DMS53 treated with DMSO at 0.1 percent for 48 hours (cell line): ENCODE measurements at regions not wholly inside any gene's neighbourhood (a gene's known extent, or its start where the extent isn't known, plus 50 kb on each side); places are given as distances from the start of the nearest gene placed in this dataset.

Source experiments
- DNase-seq: peaks from one replicate; lab custom pipeline; 2025; ENCODE audit not compliant: unreplicated experiment; lab: John Stamatoyannopoulos, UW

GRCh38 chr4:119721878-119722277, 93.3 kb upstream of the PDE5A start:
- no peak for DNase-seq

DNA sequence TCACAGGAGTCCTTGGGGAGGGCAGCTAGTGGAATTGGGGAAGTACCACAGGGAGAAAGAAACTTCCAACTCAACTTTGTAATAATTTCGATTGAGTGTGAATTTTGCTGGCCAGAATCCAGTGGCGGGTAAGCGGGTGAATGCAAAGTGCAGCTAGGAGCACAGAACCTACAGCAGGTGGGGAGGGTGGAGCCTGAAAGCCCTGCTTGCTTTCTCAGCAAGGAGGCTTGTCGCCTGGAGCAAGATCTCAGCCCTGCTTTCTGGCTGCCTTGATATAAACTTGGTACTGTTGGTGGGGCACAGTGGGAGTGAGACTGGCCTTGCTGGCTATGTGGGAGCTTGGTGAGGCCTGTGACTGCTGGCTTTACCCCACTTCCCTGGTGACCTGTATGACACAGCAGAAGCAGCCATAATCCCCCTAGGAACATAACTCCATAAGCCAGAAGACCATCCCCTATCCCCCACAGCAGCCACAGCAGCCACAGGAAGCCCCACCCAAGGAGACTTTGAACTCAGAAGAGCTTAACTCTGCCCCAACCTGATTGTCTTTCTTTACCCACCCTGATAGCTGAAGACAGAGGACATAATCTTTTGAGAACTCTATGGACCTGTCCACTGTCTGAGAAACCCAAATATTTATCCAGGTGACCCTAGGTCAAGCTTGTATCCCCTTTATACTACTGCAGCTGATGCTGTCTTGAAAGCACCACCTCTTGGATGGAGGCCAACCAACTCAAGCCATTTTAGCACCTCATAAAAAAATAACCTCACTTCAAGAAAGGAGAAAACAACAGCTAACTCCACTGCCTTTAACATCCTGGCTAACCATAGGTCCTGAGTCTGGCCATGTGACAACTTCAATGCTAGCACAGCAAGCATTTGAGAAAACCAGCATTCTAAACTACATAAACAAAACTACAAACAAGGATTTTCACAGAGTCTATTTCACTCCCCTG, 87.2 kb upstream of the PDE5A start:
- DNase-seq = no peak

DNA sequence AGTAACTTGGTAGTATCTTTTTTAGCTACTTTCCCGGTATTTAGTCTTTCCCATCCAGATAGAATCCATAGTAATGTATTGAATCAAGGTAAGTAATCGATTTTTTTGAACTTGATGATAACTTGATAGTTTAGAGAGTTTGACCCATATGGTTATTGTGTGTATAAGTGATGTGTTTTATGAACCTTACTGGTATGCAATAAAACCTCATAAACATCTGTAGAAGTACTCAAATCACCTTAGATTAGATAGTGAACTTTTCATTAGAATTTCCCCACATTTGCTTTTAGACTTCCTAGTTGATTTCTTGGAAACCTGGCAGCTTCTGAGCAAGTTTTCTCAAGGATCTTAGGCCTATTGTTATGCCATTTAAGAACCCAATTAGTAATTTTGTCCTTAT, 80.8 kb upstream of the PDE5A start:
- no peak for DNase-seq

DNA sequence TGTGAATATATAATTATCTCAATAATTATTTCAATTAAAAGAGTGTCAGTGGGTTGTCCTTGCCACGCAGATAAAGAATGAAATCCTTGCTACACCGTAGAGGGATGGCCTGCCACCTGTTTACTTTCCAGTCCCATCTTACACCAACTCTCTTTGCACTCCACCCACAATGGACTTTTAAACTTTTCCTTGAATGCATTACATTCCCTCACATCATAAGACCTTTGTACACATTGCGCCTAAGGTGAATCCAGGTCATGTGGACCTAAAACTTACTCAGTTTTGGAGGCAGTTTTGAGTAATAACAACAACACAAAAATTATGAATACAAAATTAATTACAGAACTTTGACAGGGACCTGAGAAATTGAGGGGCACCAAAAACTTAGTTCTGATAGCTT, 78.7 kb upstream of the PDE5A start:
- no peak for DNase-seq

GRCh38 chr4:119706804-119707203, 78.2 kb upstream of the PDE5A start:
- no peak for DNase-seq

DNA sequence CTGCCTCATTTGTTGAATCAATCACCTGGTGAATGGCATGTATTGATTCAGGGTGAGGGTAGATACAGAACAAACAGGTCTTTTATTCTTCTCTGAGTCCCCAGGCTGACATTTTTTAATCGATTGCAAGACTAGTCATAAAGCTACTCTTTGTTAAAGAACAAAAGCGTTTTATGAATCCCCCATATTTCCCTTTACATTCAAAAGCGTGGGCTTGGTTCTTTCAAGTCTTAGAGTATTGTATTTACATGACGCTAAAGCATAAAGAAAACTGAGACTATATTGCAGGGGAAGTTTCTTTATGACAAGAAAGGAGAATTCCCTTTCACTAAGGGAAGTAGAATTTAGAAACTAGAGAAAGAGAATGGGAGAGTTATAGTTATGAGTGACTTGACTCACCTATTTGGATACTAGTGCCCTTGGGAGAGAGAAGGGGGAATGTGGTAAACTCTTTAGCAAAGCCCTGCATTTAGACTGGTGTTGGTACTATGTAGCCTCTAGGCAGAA, 69.3 kb upstream of the PDE5A start:
- no peak for DNase-seq

DNA sequence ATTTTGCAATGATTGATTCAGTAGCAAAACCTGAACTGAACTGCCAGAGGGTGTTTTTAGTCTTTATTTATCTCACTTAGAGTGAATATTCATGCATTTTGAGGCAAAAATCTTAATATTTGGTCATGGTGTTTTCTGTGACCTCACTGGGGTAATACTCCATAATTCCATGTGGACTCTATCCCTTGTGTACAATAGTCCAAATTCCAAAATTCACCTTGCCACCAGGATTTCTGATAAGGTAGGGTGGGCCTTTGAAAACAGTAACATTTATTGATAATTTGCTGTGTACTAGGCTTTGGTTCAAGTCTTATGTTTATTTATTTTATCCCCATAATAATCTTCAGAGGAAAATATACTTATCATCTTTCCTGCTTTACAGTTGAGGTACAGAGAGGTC, 68.4 kb upstream of the PDE5A start:
- no peak for DNase-seq

DNA sequence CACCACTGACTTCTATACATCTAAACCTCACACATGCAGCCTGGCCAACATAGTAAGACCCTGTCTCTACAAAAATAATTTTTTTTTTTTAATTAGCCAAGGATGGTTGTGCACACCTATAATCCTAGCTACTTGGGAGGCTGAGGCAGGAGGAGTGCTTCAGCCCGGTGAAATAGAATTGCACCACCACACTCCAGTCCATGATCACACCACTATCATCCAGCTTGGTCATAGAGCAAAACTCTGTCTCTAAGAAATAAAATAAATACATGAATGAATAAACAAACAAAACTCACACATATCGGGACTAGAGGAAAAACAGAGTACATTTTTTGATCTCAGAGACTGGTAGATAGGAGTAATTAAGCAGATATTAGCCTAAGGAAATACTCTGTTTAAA, 66.6 kb upstream of the PDE5A start:
- DNase-seq = no peak

DNA sequence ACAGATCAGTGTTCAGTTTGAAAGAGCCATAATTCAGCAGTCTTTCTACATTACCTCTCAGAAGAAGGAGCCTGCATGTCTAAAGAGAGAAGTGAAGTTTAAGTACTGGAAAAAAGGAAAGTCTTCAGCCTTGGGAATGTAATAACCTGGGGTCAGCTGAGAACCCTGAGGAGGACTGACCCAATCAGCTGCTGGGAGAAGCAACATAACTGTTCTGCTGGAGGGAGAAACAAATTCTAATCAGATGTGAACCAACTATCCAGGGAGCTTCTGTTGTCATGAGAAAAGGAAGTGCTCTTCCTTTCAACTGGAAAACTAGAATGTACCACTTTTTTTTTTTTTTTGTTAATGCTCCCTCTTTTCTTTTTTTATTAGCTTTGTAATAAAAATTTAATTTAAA, 64.5 kb upstream of the PDE5A start:
- DNase-seq = no peak

DNA sequence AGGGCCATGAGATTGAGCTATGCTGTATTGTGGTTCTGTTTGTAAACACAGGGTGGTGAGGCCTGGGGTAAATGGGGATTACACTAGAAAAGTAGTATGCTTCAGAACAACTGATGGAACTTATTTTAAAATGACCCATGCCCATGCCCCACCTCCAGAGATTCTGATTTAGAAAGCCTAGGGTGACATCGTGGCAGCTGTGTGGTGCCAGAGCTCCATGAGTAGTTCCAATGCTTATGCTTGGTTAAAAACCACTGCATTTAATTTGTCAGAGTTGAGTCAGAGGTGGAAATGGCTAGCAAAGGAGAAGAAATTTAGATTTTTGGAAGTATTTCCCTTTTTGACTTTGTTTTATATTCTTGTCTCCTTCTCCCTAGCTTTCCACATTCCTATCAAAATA, 63.4 kb upstream of the PDE5A start:
- DNase-seq = no peak

DNA sequence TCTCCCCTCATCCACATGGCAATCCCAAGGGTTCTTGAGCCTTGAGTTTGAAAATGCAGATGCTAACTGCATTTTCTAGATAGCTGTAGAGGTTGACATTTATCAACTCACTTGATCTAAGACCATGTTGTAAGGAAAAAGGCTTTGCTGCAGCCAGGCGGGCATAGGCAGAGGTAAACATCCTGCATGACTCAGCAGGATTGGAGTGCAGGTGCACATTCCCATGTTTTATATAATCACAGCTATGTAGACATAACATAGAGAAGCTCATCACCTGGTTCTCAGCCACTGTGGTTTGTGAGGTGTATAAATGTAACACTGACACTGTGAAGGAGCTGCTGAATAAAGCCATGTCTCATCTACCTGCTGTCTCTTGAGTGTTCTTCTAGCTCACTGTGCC, 62.3 kb upstream of the PDE5A start:
- peak; percentile 28 for DNase-seq

GRCh38 chr4:119688446-119688845, 59.8 kb upstream of the PDE5A start:
- DNase-seq = no peak

DNA sequence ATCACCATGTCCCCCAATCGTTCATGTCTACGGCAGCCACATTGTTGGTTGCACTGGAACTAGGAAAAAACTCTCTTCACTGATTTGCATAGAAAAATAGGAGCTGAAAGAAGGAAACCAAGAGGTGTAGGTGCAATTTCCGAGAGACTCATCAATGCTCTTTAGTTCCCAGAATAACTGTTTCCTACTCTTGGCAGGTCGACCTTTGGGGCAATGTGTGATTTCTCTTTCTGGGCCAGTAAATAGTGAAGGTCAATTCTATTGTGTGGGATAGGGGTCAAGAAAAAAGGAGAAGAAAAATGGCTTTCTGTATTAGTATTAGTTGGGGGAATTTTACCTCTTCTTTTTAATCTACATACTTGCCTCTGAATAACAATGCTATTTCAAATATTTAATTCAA, 55.9 kb upstream of the PDE5A start:
- no peak for DNase-seq

GRCh38 chr4:119683518-119683917, 54.9 kb upstream of the PDE5A start:
- DNase-seq = no peak

DNA sequence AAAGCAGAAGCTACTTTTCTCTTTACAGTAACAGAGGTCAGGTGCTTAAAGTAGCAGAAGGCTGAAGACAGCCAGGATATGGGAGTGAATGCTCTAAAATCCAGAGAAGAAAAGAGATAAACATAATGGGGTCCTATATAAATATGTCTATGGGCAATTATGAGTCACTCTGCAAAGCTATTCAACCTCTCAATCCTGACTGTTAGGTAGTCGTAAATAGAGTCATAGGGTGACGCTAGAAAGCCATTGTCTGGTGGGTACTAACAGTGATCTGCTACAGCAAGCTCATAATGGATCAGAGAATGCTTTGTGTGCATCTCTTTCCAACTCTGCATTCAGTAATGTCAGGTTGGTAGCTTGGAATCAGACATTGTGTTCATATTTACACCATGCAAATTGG, 53.5 kb upstream of the PDE5A start:
- DNase-seq = peak; percentile 36

GRCh38 chr4:119679251-119679650, 50.6 kb upstream of the PDE5A start:
- DNase-seq = no peak

GRCh38 chr4:119678761-119679160, 50.2 kb upstream of the PDE5A start:
- DNase-seq = no peak
